ENCODE measurements at regions not wholly inside any gene's neighbourhood (a gene's known extent, or its start where the extent isn't known, plus 50 kb on each side); places are given as distances from the start of the nearest gene placed in this dataset.

GRCh38 chr4:188297873-188298272 lies 158.6 kb downstream of the TRIML1 start:
- no peak for DNase-seq (ENCODE audit: low read depth)
- no peak for TF ChIP-seq CTCF (IDR thresholded peaks at IDR 0.05; ENCODE audit: insufficient read depth, low read depth, low read length, missing control alignments)
- H3K4me3 ChIP-seq (ENCODE audit: low read depth, low read length): no peak overlapping the region

- no peak for DNase-seq (ENCODE audit: low read depth)
- no peak for TF ChIP-seq CTCF (IDR thresholded peaks at IDR 0.05; ENCODE audit: insufficient read depth, low read depth, low read length, missing control alignments)
- no peak overlapping the region for H3K4me3 ChIP-seq (ENCODE audit: low read depth, low read length)
Observed at GRCh38 chr4:188299161-188299560, 159.9 kb downstream of the TRIML1 start.

DNA sequence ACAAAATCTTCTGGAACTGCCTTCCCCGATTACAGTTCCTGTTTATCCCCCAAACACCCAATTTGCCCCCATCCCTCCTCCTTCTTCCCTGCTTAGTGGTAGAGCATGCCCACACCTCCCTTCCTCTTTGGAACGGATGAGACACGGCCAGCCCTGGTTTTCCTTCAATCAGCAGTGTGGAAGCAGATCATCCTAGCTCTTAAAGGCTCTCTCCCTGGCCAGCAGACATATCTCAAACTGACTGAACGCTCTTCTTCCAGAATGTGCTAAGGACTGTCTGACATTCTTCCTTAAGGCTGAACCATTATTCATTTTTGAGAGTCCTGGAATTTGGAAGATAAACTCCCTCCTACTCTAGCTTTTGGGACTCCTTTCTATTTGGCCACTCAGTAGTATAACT lies 161.1 kb downstream of the TRIML1 start:
- no peak overlapping the region for H3K4me3 ChIP-seq (ENCODE audit: low read depth, low read length)
- no peak for TF ChIP-seq CTCF (IDR thresholded peaks at IDR 0.05; ENCODE audit: insufficient read depth, low read depth, low read length, missing control alignments)
- no peak for DNase-seq (ENCODE audit: low read depth)

DNA sequence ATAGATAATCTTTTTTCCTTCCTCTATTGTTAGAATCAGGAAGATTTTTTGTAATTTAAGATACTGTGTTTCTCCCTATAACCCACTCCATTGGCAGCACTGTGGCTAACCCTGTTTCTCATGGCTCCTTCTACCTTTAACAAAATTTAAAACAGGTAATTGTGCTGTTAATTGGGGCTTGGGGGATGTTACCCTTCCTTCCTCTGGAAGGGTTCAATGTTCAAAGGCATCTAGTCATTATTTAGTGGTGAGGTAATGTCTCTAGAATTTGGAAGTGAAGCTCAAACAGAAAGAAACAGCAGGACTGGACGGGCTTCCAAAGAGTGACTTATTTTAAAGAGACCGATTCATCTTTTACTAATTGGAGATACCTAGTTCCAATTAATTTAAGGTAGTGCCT lies 166.4 kb downstream of the TRIML1 start:
- no peak for TF ChIP-seq CTCF (IDR thresholded peaks at IDR 0.05; ENCODE audit: insufficient read depth, low read depth, low read length, missing control alignments)
- H3K4me3 ChIP-seq (ENCODE audit: low read depth, low read length): no peak overlapping the region
- DNase-seq (ENCODE audit: low read depth): no peak

- TF ChIP-seq CTCF (IDR thresholded peaks at IDR 0.05; ENCODE audit: insufficient read depth, low read depth, low read length, missing control alignments): no peak
- H3K4me3 ChIP-seq (ENCODE audit: low read depth, low read length): no peak overlapping the region
- no peak for DNase-seq (ENCODE audit: low read depth)
Observed at GRCh38 chr4:188307591-188307990, 168.3 kb downstream of the TRIML1 start.

DNA sequence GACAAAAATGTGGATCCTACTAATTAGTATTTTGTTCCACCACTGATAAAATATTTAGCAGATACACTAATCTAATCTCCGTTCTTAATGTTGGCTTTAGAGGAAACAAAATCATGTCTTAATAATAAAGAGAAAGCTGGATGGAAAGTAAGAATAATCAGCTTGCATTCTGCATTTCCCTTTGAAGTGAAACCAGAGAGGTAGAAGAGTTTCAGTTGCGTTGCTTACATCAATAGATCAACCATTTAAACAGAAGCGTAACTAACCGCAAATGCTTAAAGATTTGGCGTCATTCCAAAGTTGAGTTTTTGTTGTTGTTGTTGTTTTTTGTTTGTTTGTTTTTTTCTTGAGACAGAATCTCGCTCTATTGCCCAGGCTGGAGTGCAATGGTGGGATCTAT lies 168.9 kb downstream of the TRIML1 start:
- H3K4me3 ChIP-seq (ENCODE audit: low read depth, low read length): no peak overlapping the region
- no peak for DNase-seq (ENCODE audit: low read depth)
- TF ChIP-seq CTCF (IDR thresholded peaks at IDR 0.05; ENCODE audit: insufficient read depth, low read depth, low read length, missing control alignments): no peak

DNA sequence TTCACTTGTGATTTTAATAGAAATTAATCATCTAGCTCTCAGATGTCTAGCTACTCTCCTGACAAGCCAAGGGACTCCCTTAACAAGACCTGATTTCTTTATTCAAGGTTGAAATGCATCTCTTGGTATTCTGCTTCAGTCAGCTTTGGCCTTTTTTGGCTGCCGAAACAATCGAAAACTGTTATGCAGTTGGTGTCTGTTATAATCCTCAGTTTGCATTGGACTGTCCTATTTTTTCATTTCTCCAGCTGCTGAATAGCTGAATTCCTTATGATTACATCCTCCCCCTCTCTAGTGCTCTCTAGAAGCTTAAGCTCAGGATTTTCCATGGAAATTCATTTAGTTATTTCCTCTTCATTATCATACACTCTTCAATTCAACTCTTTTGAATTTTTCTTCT lies 177.2 kb downstream of the TRIML1 start:
- DNase-seq (ENCODE audit: low read depth): no peak
- no peak for TF ChIP-seq CTCF (IDR thresholded peaks at IDR 0.05; ENCODE audit: insufficient read depth, low read depth, low read length, missing control alignments)
- H3K4me3 ChIP-seq (ENCODE audit: low read depth, low read length): no peak overlapping the region
